ENCODE measurements at regions not wholly inside any gene's neighbourhood (a gene's known extent, or its start where the extent isn't known, plus 50 kb on each side); places are given as distances from the start of the nearest gene placed in this dataset.

- TF ChIP-seq CTCF (IDR thresholded peaks at IDR 0.05; ENCODE audit: insufficient read depth, low read length): no peak
- TF ChIP-seq POLR2AphosphoS5 (IDR thresholded peaks at IDR 0.05; ENCODE audit: low read depth): no peak
- no peak for TF ChIP-seq SPI1 (IDR thresholded peaks at IDR 0.05; ENCODE audit: borderline replicate concordance, low read depth)
- no peak for TF ChIP-seq REST (IDR thresholded peaks at IDR 0.05; ENCODE audit: insufficient replicate concordance, low read depth)
- TF ChIP-seq GABPA (IDR thresholded peaks at IDR 0.05; ENCODE audit: low read depth): no peak
Measured at GRCh38 chr11:37511425-37511933, 913.4 kb upstream of the RAG2 start.

All from HL-60 (cell line).